Gastroesophageal sphincter (tissue), 4 donors: ENCODE measurements at regions not wholly inside any gene's neighbourhood (a gene's known extent, or its start where the extent isn't known, plus 50 kb on each side); places are given as distances from the start of the nearest gene placed in this dataset.

Experiments used
- ATAC-seq: fragments of 150-250 bp; one replicate; pipeline ENCODE4 v1.9.1; 2016; ENCODE audit warnings: mild to moderate bottlenecking, moderate library complexity
- H3K27ac ChIP-seq, 4 donors: fragments of 200-600 bp; sonication (generic) in 3 of 4; 1 replicate in 3 of 4; 2 replicates in 1 of 4; pipeline ENCODE4 v1.5.1; 2016 to 2019
- H3K27me3 ChIP-seq: fragments of 200-600 bp; sonication (generic); one replicate; pipeline ENCODE4 v1.5.1; 2019
- H3K36me3 ChIP-seq, 2 donors: fragments of 200-600 bp; sonication (generic); one replicate each; pipeline ENCODE4 v1.5.1; 2019; ENCODE audit warnings: control low read depth in 1 of 2
- H3K4me1 ChIP-seq, 3 donors: fragments of 200-600 bp; sonication (generic); 1 replicate in 2 of 3; 2 replicates in 1 of 3; pipeline ENCODE4 v1.5.1; 2016 to 2019; ENCODE audit warnings: control low read depth in 2 of 3
- H3K4me3 ChIP-seq, 2 donors: fragments of 200-600 bp; sonication (generic); one replicate each; pipeline ENCODE4 v1.5.1; 2019; ENCODE audit warnings: mild to moderate bottlenecking in 1 of 2, moderate library complexity in 1 of 2
- H3K9me3 ChIP-seq, 3 donors: fragments of 200-600 bp; sonication (generic); one replicate each; pipeline ENCODE4 v1.5.1; 2017 to 2019; ENCODE audit warnings: control low read depth in 2 of 3
- CTCF ChIP-seq, 4 experiments: fragments of 200-600 bp in 2 of 4; fragments of 450-650 bp in 2 of 4; sonication (generic) in 1 of 4; IDR thresholded peaks; one replicate each; pipeline ENCODE4 v1.5.1; 2017 to 2019; ENCODE audit warnings: antibody characterized with exemption in 4 of 4, mild to moderate bottlenecking in 2 of 4, moderate library complexity in 2 of 4
- EP300 ChIP-seq: sonication (generic); formaldehyde crosslinking; IDR thresholded peaks from one replicate; pipeline ENCODE4 v1.6.1; 2017; ENCODE audit warnings: antibody characterized with exemption, mild to moderate bottlenecking
- POLR2A ChIP-seq, 2 donors: fragments of 450-650 bp; IDR thresholded peaks; one replicate each; pipeline ENCODE4 v1.6.1; 2017; ENCODE audit warnings: antibody characterized with exemption in 2 of 2, mild to moderate bottlenecking in 2 of 2, moderate library complexity in 1 of 2
- POLR2AphosphoS5 ChIP-seq: sonication (generic); formaldehyde crosslinking; IDR thresholded peaks from one replicate; pipeline ENCODE4 v1.6.1; 2017; ENCODE audit warnings: antibody characterized with exemption
- WGBS, 2 donors: methylation state at CpG; one replicate each; pipeline ENCODE4 v1.1.5; 2018; ENCODE audit warnings: low coverage in 1 of 2; 5-methylcytosine and 5-hydroxymethylcytosine counted together

GRCh38 chr2:61640406-61640805 lies 102.2 kb upstream of the XPO1 start:
- H3K4me3 ChIP-seq, result no peak overlapping the region
- no peak for TF ChIP-seq POLR2A (IDR thresholded peaks at IDR 0.05)
- TF ChIP-seq POLR2AphosphoS5, result no peak
- TF ChIP-seq EP300, result no peak
- no peak for TF ChIP-seq CTCF (IDR thresholded peaks at IDR 0.05)
- H3K4me1 ChIP-seq, result no peaks in the 10 kb centered on the region
- H3K36me3 ChIP-seq, result no peaks in the 10 kb centered on the region
- no peak overlapping the region for H3K27ac ChIP-seq
- ATAC-seq, result no peak
- WGBS, 2 donors, result 91 to 100% methylated on average over 2 of the region's 2 CpGs
- no peaks in the 10 kb centered on the region for H3K9me3 ChIP-seq
- no peaks in the 10 kb centered on the region for H3K27me3 ChIP-seq

- no peak for ATAC-seq
- Histone ChIP-seq H3K27me3 (no peaks in the 10 kb centered on the region), H3K27ac (no peak overlapping the region), H3K4me1 (no peaks in the 10 kb centered on the region), H3K9me3 (no peaks in the 10 kb centered on the region), H3K4me3 (no peak overlapping the region), H3K36me3 (no peaks in the 10 kb centered on the region)
- WGBS, 2 donors, result 78 to 95% methylated on average over 7 to 8 of the region's 9 CpGs
- TF ChIP-seq EP300 (no peak), POLR2A (IDR thresholded peaks at IDR 0.05) (no peak), CTCF (IDR thresholded peaks at IDR 0.05) (no peak), POLR2AphosphoS5 (no peak)
These were observed 101.6 kb upstream of the XPO1 start for GRCh38 chr2:61639721-61640120.

GRCh38 chr2:61636686-61637085 lies 98.5 kb upstream of the XPO1 start:
- H3K9me3 ChIP-seq, result no peaks in the 10 kb centered on the region
- H3K27me3 ChIP-seq, result no peaks in the 10 kb centered on the region
- no peak overlapping the region for H3K4me3 ChIP-seq
- no peak for TF ChIP-seq POLR2A (IDR thresholded peaks at IDR 0.05)
- TF ChIP-seq EP300, result no peak
- no peak for TF ChIP-seq POLR2AphosphoS5
- TF ChIP-seq CTCF (IDR thresholded peaks at IDR 0.05), result no peak
- ATAC-seq, result no peak
- no peaks in the 10 kb centered on the region for H3K4me1 ChIP-seq
- H3K27ac ChIP-seq, result no peak overlapping the region
- WGBS, 2 donors, result 17 to 56% methylated on average over 1 to 3 of the region's 3 CpGs
- no peaks in the 10 kb centered on the region for H3K36me3 ChIP-seq

GRCh38 chr2:61634512-61634911 lies 96.4 kb upstream of the XPO1 start:
- no peak overlapping the region for H3K4me3 ChIP-seq
- no peaks in the 10 kb centered on the region for H3K9me3 ChIP-seq
- H3K27ac ChIP-seq, result no peak overlapping the region
- no peak for ATAC-seq
- WGBS, 2 donors, result 76 to 81% methylated on average over 4 of the region's 5 CpGs
- no peaks in the 10 kb centered on the region for H3K4me1 ChIP-seq
- TF ChIP-seq POLR2AphosphoS5, result no peak
- no peak for TF ChIP-seq CTCF (IDR thresholded peaks at IDR 0.05)
- no peak for TF ChIP-seq POLR2A (IDR thresholded peaks at IDR 0.05)
- no peak for TF ChIP-seq EP300
- no peaks in the 10 kb centered on the region for H3K27me3 ChIP-seq
- H3K36me3 ChIP-seq, result no peaks in the 10 kb centered on the region

GRCh38 chr2:61633250-61633649 lies 95.1 kb upstream of the XPO1 start:
- Histone ChIP-seq H3K36me3 (no peaks in the 10 kb centered on the region), H3K27me3 (no peaks in the 10 kb centered on the region), H3K9me3 (no peaks in the 10 kb centered on the region), H3K4me1 (no peaks in the 10 kb centered on the region), H3K27ac (no peak overlapping the region), H3K4me3 (no peak overlapping the region)
- TF ChIP-seq POLR2A (IDR thresholded peaks at IDR 0.05) (no peak), EP300 (no peak), POLR2AphosphoS5 (no peak), CTCF (IDR thresholded peaks at IDR 0.05) (no peak)
- 62 to 83% methylated on average over 2 of the region's 2 CpGs for WGBS, 2 donors
- ATAC-seq, result no peak
